ENCODE measurements at regions not wholly inside any gene's neighbourhood (a gene's known extent, or its start where the extent isn't known, plus 50 kb on each side); places are given as distances from the start of the nearest gene placed in this dataset.

- TF ChIP-seq CTCF (IDR thresholded peaks at IDR 0.05) = no peak
- TF ChIP-seq EZH2 (IDR thresholded peaks at IDR 0.05; ENCODE audit: borderline replicate concordance, insufficient read depth, low read depth, low read length, poor library complexity, severe bottlenecking) = no peak
These were observed 327.5 kb downstream of the ETS1 start for GRCh38 chr11:128259816-128260215.

All from B cell (primary cell).